MCF 10A (cell line): ENCODE measurements at regions not wholly inside any gene's neighbourhood (a gene's known extent, or its start where the extent isn't known, plus 50 kb on each side); places are given as distances from the start of the nearest gene placed in this dataset.

Experiments
- BruUV-seq: library from RNA; stranded (reverse); fragments of 400-500 nt; replicated peaks from 2 replicates; lab custom pipeline; 2021; lab: Mats Ljungman, UMichigan
- CTCF ChIA-PET: fragments of 300-600 bp; sonication (Branson Sonifier 250); formaldehyde crosslinking; extraction: SDS; loops from one replicate; lab custom pipeline; 2021; ENCODE audit warnings: antibody characterized with exemption, inconsistent platforms; lab: Yijun Ruan, JAX
- POLR2A ChIA-PET: fragments of 300-600, 350-650 bp; sonication (Branson Sonifier 250); formaldehyde crosslinking; extraction: SDS; loops from one replicate; lab custom pipeline; 2020; ENCODE audit warnings: antibody characterized with exemption, inconsistent platforms; lab: Yijun Ruan, JAX
- DNase-seq: peaks from one replicate; pipeline ENCODE4 v3.0.0-alpha.2; 2018; ENCODE audit not compliant: unreplicated experiment
- H3K27ac Mint-ChIP-seq: one replicate; pipeline ENCODE4 v1.8.0; 2022; ENCODE audit warnings: mild to moderate bottlenecking, low read depth, mixed read lengths; ENCODE audit not compliant: unreplicated experiment
- H3K27me3 Mint-ChIP-seq: one replicate; pipeline ENCODE4 v1.8.0; 2022; ENCODE audit warnings: mixed read lengths; ENCODE audit not compliant: insufficient read depth, unreplicated experiment
- H3K36me3 Mint-ChIP-seq: one replicate; pipeline ENCODE4 v1.8.0; 2022; ENCODE audit warnings: mild to moderate bottlenecking, moderate library complexity, mixed read lengths; ENCODE audit not compliant: insufficient read depth, unreplicated experiment
- H3K4me1 Mint-ChIP-seq: one replicate; pipeline ENCODE4 v1.8.0; 2022; ENCODE audit warnings: mixed read lengths; ENCODE audit not compliant: insufficient read depth, unreplicated experiment
- H3K4me3 Mint-ChIP-seq: one replicate; pipeline ENCODE4 v1.8.0; 2022; ENCODE audit warnings: mild to moderate bottlenecking, moderate library complexity, mixed read lengths; ENCODE audit not compliant: unreplicated experiment
- H3K9me3 Mint-ChIP-seq: one replicate; pipeline ENCODE4 v1.8.0; 2022; ENCODE audit warnings: mixed read lengths; ENCODE audit not compliant: unreplicated experiment
- CTCF ChIP-seq: fragments of 200-600 bp; IDR thresholded peaks from one replicate; pipeline ENCODE4 v1.8.0; 2022; ENCODE audit warnings: antibody characterized with exemption, mild to moderate bottlenecking; ENCODE audit not compliant: unreplicated experiment
- intact Hi-C: fragments of 100-400 bp; cut with micrococcal nuclease; formaldehyde crosslinking; loops from 2 replicates; pipeline ENCODE4 v1.14.1; 2022

- no peaks in the 10 kb centered on the region for H3K27me3 Mint-ChIP-seq
- no peak for DNase-seq
- no peak overlapping the region for H3K4me3 Mint-ChIP-seq
- no TSS peak for BruUV-seq
- ChIA-PET POLR2A (no interaction called here), CTCF (no interaction called here)
- intact Hi-C loops, result no loop called here
- no peaks in the 10 kb centered on the region for H3K36me3 Mint-ChIP-seq
- H3K9me3 Mint-ChIP-seq, result no peaks in the 10 kb centered on the region
- no peak overlapping the region for H3K27ac Mint-ChIP-seq
- peaks cover 33% of the 10 kb centered on the region for H3K4me1 Mint-ChIP-seq
- TF ChIP-seq CTCF, result no peak
Measured at GRCh38 chr6:113653275-113653674, 203.9 kb upstream of the MARCKS start.

- CTCF ChIA-PET, result no interaction called here
- peak overlapping the region; percentile 59 for H3K27ac Mint-ChIP-seq
Measured at GRCh38 chr6:113654396-113654795, 202.7 kb upstream of the MARCKS start.

GRCh38 chr6:113655761-113656160, 201.4 kb upstream of the MARCKS start:
- no peak for DNase-seq
- BruUV-seq, result no TSS peak
- Mint-ChIP-seq H3K4me1 (peaks cover 16% of the 10 kb centered on the region), H3K36me3 (no peaks in the 10 kb centered on the region), H3K4me3 (no peak overlapping the region), H3K9me3 (no peaks in the 10 kb centered on the region), H3K27ac (no peak overlapping the region), H3K27me3 (no peaks in the 10 kb centered on the region)
- ChIA-PET CTCF (interaction anchor here (0.9 to 1.6 kb wide), 4 partner anchors 10 to 778 kb away, joined by 3 to 9 read pairs (median 4); no protein-coding TSS in a partner anchor), POLR2A (interaction anchor here (0.6 to 1.6 kb wide), 9 partner anchors 10 to 219 kb away, joined by 3 to 7 read pairs (median 3); no protein-coding TSS in a partner anchor)
- TF ChIP-seq CTCF, result no peak
- intact Hi-C loops, result loop anchor here (2.0 kb wide), 2 partner anchors 35 to 201 kb away; partner anchors contain the start of gene MARCKS

More at GRCh38 chr6:113654396-113654795, 202.7 kb upstream of the MARCKS start:
- POLR2A ChIA-PET, result interaction anchor here (1.3 to 1.4 kb wide), 2 partner anchors 36 to 204 kb away, joined by 6 to 7 read pairs; no protein-coding TSS in a partner anchor
- Mint-ChIP-seq H3K9me3 (no peaks in the 10 kb centered on the region), H3K27me3 (no peaks in the 10 kb centered on the region), H3K36me3 (no peaks in the 10 kb centered on the region), H3K4me1 (peaks cover 25% of the 10 kb centered on the region), H3K4me3 (no peak overlapping the region)
- no TSS peak for BruUV-seq
- peak; percentile 99 for DNase-seq
- no peak for TF ChIP-seq CTCF
- intact Hi-C loops, result loop anchor here (2.0 kb wide), 2 partner anchors 36 to 202 kb away; partner anchors contain the start of gene MARCKS

- no TSS peak for BruUV-seq
- no peaks in the 10 kb centered on the region for H3K4me1 Mint-ChIP-seq
- no peak overlapping the region for H3K27ac Mint-ChIP-seq
- no peaks in the 10 kb centered on the region for H3K9me3 Mint-ChIP-seq
- intact Hi-C loops, result no loop called here
- no peaks in the 10 kb centered on the region for H3K36me3 Mint-ChIP-seq
- no peak for DNase-seq
- no peaks in the 10 kb centered on the region for H3K27me3 Mint-ChIP-seq
- ChIA-PET CTCF (interaction anchor here (1.1 kb wide), 1 partner anchor 9 kb away, joined by 8 read pairs; no protein-coding TSS in a partner anchor), POLR2A (no interaction called here)
- no peak for TF ChIP-seq CTCF
- no peak overlapping the region for H3K4me3 Mint-ChIP-seq
Measured at GRCh38 chr6:113659762-113660404, 197.3 kb upstream of the MARCKS start.
